Right lobe of liver (tissue), 6 donors: ENCODE measurements at regions not wholly inside any gene's neighbourhood (a gene's known extent, or its start where the extent isn't known, plus 50 kb on each side); places are given as distances from the start of the nearest gene placed in this dataset.

ENCODE experiments used
- ATAC-seq, 4 donors: fragments of 200-7000 bp; cut with Tn5 transposase; one replicate each; pipeline ENCODE4 v1.9.1; 2020; ENCODE audit warnings: mild to moderate bottlenecking in 4 of 4, moderate library complexity in 4 of 4
- DNase-seq, 3 donors: peaks; one replicate each; pipeline ENCODE4 v3.0.0-alpha.2; 2020
- H3K27ac ChIP-seq, 3 donors: fragments of 200-600 bp; one replicate each; pipeline ENCODE4 v1.8.0; 2022
- H3K27me3 ChIP-seq, 2 donors: fragments of 200-600 bp; one replicate each; pipeline ENCODE4 v1.8.0; 2022
- H3K36me3 ChIP-seq, 4 donors: fragments of 200-600 bp; sonication (generic) in 1 of 4; one replicate each; pipeline versions ENCODE4 v1.5.1 to v1.8.0; 2017 to 2022; ENCODE audit warnings: control low read depth in 1 of 4
- H3K4me1 ChIP-seq, 4 donors: fragments of 200-600 bp; sonication (generic) in 1 of 4; one replicate each; pipeline versions ENCODE4 v1.5.1 to v1.8.0; 2017 to 2022; ENCODE audit warnings: control low read depth in 1 of 4
- H3K4me3 ChIP-seq, 3 donors: fragments of 200-600 bp; one replicate each; pipeline ENCODE4 v1.8.0; 2022
- H3K9me3 ChIP-seq, 4 donors: fragments of 200-600 bp; sonication (generic) in 1 of 4; one replicate each; pipeline versions ENCODE4 v1.5.1 to v1.8.0; 2017 to 2022; ENCODE audit warnings: control low read depth in 1 of 4
- CTCF ChIP-seq, 4 donors: fragments of 200-600 bp in 3 of 4; fragments of 450-650 bp in 1 of 4; IDR thresholded peaks; one replicate each; pipeline versions ENCODE4 v1.5.1 to v1.8.0; 2016 to 2022; ENCODE audit warnings: antibody characterized with exemption in 4 of 4, mild to moderate bottlenecking in 2 of 4
- POLR2A ChIP-seq: fragments of 450-650 bp; IDR thresholded peaks from one replicate; pipeline ENCODE4 v1.6.1; 2017; ENCODE audit warnings: antibody characterized with exemption, mild to moderate bottlenecking
- WGBS: methylation state at CpG from one replicate; pipeline ENCODE4 v1.1.6; 2018; ENCODE audit warnings: low coverage, low lambda C conversion rate; ENCODE audit not compliant: insufficient coverage; ENCODE audit errors: missing lambda C conversion rate; 5-methylcytosine and 5-hydroxymethylcytosine counted together
- intact Hi-C, 2 donors: fragments of 100-400 bp; cut with DNase I; formaldehyde crosslinking; loops; one replicate each; pipeline versions ENCODE4 v1.11.2 to v1.14.1; 2022
- donor health status: DM: no; HTN: yes; CAD: no.
- donor health status: DM: no; HTN: no; CAD: no.
- donor health status: DM: no; HTN: no; CAD: no.
- donor health status: DM: no; HTN: yes; CAD: no.
- donor health status: DM: no; HTN: yes; CAD: no.

GRCh38 chr2:121004950-121005349 lies 269.3 kb downstream of the GLI2 start:
- no peaks in the 10 kb centered on the region for H3K36me3 ChIP-seq
- intact Hi-C loops, result no loop called here
- 26% methylated on average over 6 of the region's 6 CpGs for WGBS
- H3K4me3 ChIP-seq, result no peak overlapping the region
- no peak for TF ChIP-seq CTCF (IDR thresholded peaks at IDR 0.05)
- TF ChIP-seq POLR2A, result no peak
- ATAC-seq (no peak), DNase-seq (no peak)
- no peaks in the 10 kb centered on the region for H3K4me1 ChIP-seq
- H3K9me3 ChIP-seq, result no peaks in the 10 kb centered on the region
- H3K27ac ChIP-seq, result no peak overlapping the region
- H3K27me3 ChIP-seq, result no peaks in the 10 kb centered on the region

DNA sequence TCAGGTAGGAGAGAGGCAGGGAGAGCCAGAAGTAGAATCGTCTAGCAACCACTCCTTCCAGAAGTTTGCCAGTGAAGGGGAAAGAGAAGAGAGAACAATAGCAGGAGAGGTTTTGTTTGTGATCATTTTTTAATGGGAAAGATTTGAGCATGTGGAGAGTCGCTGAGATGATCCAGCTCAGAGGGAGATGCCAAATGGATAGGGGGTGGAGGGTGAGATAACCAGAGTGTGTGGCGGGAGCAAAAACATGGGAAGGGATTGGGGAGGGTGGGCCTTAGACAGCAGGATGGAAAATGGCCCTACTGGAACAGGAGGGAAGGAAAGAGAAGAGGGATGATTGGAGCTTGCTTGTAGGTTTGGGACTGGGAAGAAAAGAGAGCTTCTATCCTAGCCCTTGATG lies 269.8 kb downstream of the GLI2 start:
- DNase-seq (no peak), ATAC-seq (no peak)
- no peak overlapping the region for H3K27ac ChIP-seq
- H3K9me3 ChIP-seq, result peaks cover 0 to under 1% (median 0%) of the 10 kb centered on the region in 4 donors
- H3K27me3 ChIP-seq, result no peaks in the 10 kb centered on the region
- H3K36me3 ChIP-seq, result no peaks in the 10 kb centered on the region
- TF ChIP-seq POLR2A, result no peak
- TF ChIP-seq CTCF (IDR thresholded peaks at IDR 0.05), result no peak
- intact Hi-C loops, result no loop called here
- H3K4me3 ChIP-seq, result no peak overlapping the region
- H3K4me1 ChIP-seq, result no peaks in the 10 kb centered on the region
- WGBS, result 37% methylated on average over 3 of the region's 3 CpGs

DNA sequence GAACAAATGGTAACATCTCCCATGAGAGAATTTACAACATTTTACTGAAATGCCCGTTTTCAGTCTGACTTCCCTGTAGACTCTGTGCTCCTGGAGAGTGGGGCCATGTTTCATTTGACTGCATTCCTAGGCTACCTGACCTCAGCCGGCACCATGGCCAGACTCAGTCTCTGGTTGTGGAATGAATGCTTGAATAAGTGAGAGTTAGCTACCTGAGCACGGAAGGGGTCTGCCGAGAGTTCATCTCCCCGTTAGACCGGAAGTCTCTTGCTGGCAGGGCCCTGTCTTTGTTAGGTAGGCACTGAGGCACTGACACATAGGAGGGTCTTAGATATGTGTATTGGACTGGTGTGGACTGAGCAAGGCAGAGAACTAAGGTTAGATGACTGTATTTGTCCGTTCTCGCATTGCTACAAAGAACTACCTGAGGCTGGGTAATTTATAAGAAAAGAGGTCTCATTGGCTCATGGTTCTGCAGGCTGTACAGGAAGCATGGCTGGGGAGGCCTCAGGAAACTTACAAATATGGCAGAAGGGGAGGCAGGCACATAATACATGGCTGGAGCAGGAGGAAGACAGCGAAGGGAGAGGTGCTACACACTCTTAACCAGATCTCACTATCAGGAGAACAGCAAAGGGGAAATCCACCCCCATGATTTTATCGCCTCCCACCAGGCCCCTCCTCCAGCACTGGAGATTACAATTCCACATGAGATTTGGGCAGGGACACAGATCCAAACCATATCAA lies 271.2 kb downstream of the GLI2 start:
- Histone ChIP-seq H3K4me3 (no peak overlapping the region), H3K4me1 (no peaks in the 10 kb centered on the region), H3K27ac (no peak overlapping the region), H3K36me3 (no peaks in the 10 kb centered on the region), H3K27me3 (no peaks in the 10 kb centered on the region), H3K9me3 (peaks cover 0 to 7% (median 0%) of the 10 kb centered on the region in 4 donors)
- peak in 1 of 3 donors; percentile 14 for DNase-seq
- TF ChIP-seq POLR2A (no peak), CTCF (IDR thresholded peaks at IDR 0.05) (no peak)
- intact Hi-C loops, result no loop called here
- WGBS, result 70% methylated on average over 5 of the region's 10 CpGs
- ATAC-seq, result no peak

- TF ChIP-seq POLR2A (no peak), CTCF (IDR thresholded peaks at IDR 0.05) (no peak)
- Histone ChIP-seq H3K27me3 (no peaks in the 10 kb centered on the region), H3K27ac (no peak overlapping the region), H3K4me1 (no peaks in the 10 kb centered on the region), H3K36me3 (no peaks in the 10 kb centered on the region), H3K4me3 (no peak overlapping the region), H3K9me3 (peaks cover 0 to 7% (median 0%) of the 10 kb centered on the region in 4 donors)
- 100% methylated on average over 1 of the region's 2 CpGs for WGBS
- intact Hi-C loops, result no loop called here
- no peak for ATAC-seq
- no peak for DNase-seq
Measured at GRCh38 chr2:121007490-121007853, 271.8 kb downstream of the GLI2 start.
